Spleen (tissue), 11 donors: ENCODE measurements at regions not wholly inside any gene's neighbourhood (a gene's known extent, or its start where the extent isn't known, plus 50 kb on each side); places are given as distances from the start of the nearest gene placed in this dataset.

Experiments used
- DNase-seq: peaks from one replicate; pipeline ENCODE4 v3.0.0-alpha.2; 2020
- H3K27ac ChIP-seq, 8 donors: fragments of 200-600 bp; sonication (generic) in 7 of 8; 1 replicate in 4 of 8; 2 replicates in 4 of 8; pipeline versions ENCODE4 v1.5.0 to v1.8.0; 2016 to 2021; ENCODE audit warnings: inconsistent platforms in 4 of 8, mild to moderate bottlenecking in 4 of 8, moderate library complexity in 1 of 8
- H3K27me3 ChIP-seq, 7 donors: fragments of 200-600 bp; sonication (generic) in 6 of 7; replicated peaks in 1 of 7; 1 replicate in 4 of 7; 2 replicates in 3 of 7; pipeline versions ENCODE4 v1.5.0 to v1.8.0; 2016 to 2021; ENCODE audit warnings: inconsistent platforms in 3 of 7, mild to moderate bottlenecking in 1 of 7
- H3K36me3 ChIP-seq, 6 donors: fragments of 200-600 bp; sonication (generic) in 5 of 6; 1 replicate in 4 of 6; 2 replicates in 2 of 6; pipeline versions ENCODE4 v1.5.0 to v1.8.0; 2016 to 2021; ENCODE audit warnings: inconsistent platforms in 2 of 6
- H3K4me1 ChIP-seq, 6 donors: fragments of 200-600 bp; sonication (generic) in 5 of 6; 1 replicate in 3 of 6; 2 replicates in 3 of 6; pipeline versions ENCODE4 v1.5.0 to v1.8.0; 2016 to 2021; ENCODE audit warnings: inconsistent platforms in 3 of 6
- H3K4me3 ChIP-seq, 8 donors: fragments of 200-600 bp; sonication (generic) in 7 of 8; 1 replicate in 4 of 8; 2 replicates in 4 of 8; pipeline versions ENCODE4 v1.5.0 to v1.8.0; 2016 to 2021; ENCODE audit warnings: inconsistent platforms in 4 of 8, mild to moderate bottlenecking in 4 of 8, moderate library complexity in 2 of 8
- H3K9me3 ChIP-seq, 8 donors: fragments of 200-600 bp; sonication (generic) in 7 of 8; 1 replicate in 4 of 8; 2 replicates in 4 of 8; pipeline versions ENCODE4 v1.5.0 to v1.8.0; 2016 to 2021; ENCODE audit warnings: inconsistent platforms in 4 of 8
- CTCF ChIP-seq, 11 experiments: fragments of 200-600 bp in 7 of 11; fragments of 450-650 bp in 4 of 11; sonication (generic) in 4 of 11; IDR thresholded peaks in 8 of 11; conservative IDR thresholded peaks in 3 of 11; 1 replicate in 7 of 11; 2 replicates in 4 of 11; pipeline versions ENCODE4 v1.4.0 to v1.8.0; 2016 to 2021; ENCODE audit warnings: antibody characterized with exemption in 11 of 11, inconsistent platforms in 4 of 11, mild to moderate bottlenecking in 1 of 11
- POLR2A ChIP-seq, 3 donors: fragments of 450-650 bp; IDR thresholded peaks; one replicate each; pipeline ENCODE4 v1.5.1; 2017; ENCODE audit warnings: antibody characterized with exemption in 3 of 3, mild to moderate bottlenecking in 1 of 3
- POLR2AphosphoS5 ChIP-seq, 3 donors: sonication (generic); formaldehyde crosslinking; IDR thresholded peaks; one replicate each; pipeline ENCODE4 v1.5.1; 2017; ENCODE audit warnings: antibody characterized with exemption in 3 of 3
- WGBS, 5 donors: extraction: QIAGEN DNeasy Blood & Tissue Kit in 3 of 5; methylation state at CpG; one replicate each; pipeline versions ENCODE4 v1.1.5 to v1.1.7; 2013 to 2018; 5-methylcytosine and 5-hydroxymethylcytosine counted together
- intact Hi-C: fragments of 100-400 bp; cut with DNase I; formaldehyde crosslinking; loops from one replicate; pipeline ENCODE4 v1.15.0; 2023; ENCODE audit warnings: low total_unique reads
- donor health status: healthy with polysubstance abuse.
- donor health status: DM: no; HTN: no; CAD: no; lungs with moderate emphysema.
- donor health status: DM: no; HTN: no; CAD: no.
- donor health status: Bipolar disorder and iron deficiency.
- donor health status: healthy.
- donor health status: DM: no; HTN: no; CAD: no.
- donor health status: DM: yes; HTN: yes; CAD: no.

GRCh38 chr6:141364694-141365093 lies 768.0 kb upstream of the GJE1 start:
- Histone ChIP-seq H3K9me3 (peaks cover 0 to 15% (median 5%) of the 10 kb centered on the region in 8 donors), H3K27me3 (no peaks in the 10 kb centered on the region), H3K27ac (no peak overlapping the region), H3K4me1 (no peaks in the 10 kb centered on the region), H3K36me3 (no peaks in the 10 kb centered on the region), H3K4me3 (no peak overlapping the region)
- TF ChIP-seq POLR2A (IDR thresholded peaks at IDR 0.05) (no peak), CTCF (IDR thresholded peaks at IDR 0.05 in 8 of 11, conservative IDR thresholded peaks at IDR 0.05 in 3 of 11) (no peak), POLR2AphosphoS5 (IDR thresholded peaks at IDR 0.05) (no peak)
- 91 to 95% (median 92%) methylated on average over 3 of the region's 3 CpGs for WGBS, 5 donors
- DNase-seq: no peak
- intact Hi-C loops: no loop called here

DNA sequence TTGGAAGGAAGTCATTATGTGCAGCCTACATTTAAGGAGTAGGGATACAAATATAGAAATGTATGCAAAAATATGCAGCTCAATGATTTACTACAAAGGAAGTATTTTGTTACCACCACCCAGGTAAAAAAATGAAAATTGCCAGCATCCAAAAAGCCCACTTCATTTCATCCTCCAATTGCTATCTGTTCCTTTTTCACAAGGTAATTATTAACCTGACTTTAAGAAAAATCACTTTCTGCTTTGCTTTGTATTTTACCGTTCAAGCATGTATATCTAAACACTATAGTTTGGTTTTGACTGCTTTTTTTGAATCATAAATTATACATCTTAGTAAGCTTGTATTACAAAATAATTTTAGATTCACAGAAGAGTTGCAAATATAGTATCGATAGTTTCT lies 768.5 kb upstream of the GJE1 start:
- H3K27ac ChIP-seq: no peak overlapping the region
- H3K9me3 ChIP-seq: peaks cover 0 to 10% (median 3%) of the 10 kb centered on the region in 8 donors
- H3K27me3 ChIP-seq: no peaks in the 10 kb centered on the region
- TF ChIP-seq POLR2A (IDR thresholded peaks at IDR 0.05) (no peak), CTCF (IDR thresholded peaks at IDR 0.05 in 8 of 11, conservative IDR thresholded peaks at IDR 0.05 in 3 of 11) (no peak), POLR2AphosphoS5 (IDR thresholded peaks at IDR 0.05) (no peak)
- no peaks in the 10 kb centered on the region for H3K4me1 ChIP-seq
- DNase-seq: no peak
- intact Hi-C loops: no loop called here
- WGBS, 5 donors: 89 to 96% (median 90%) methylated on average over 2 of the region's 2 CpGs
- H3K36me3 ChIP-seq: no peaks in the 10 kb centered on the region
- H3K4me3 ChIP-seq: no peak overlapping the region

GRCh38 chr6:141361559-141361958 lies 771.2 kb upstream of the GJE1 start:
- no peak for TF ChIP-seq CTCF (IDR thresholded peaks at IDR 0.05 in 8 of 11, conservative IDR thresholded peaks at IDR 0.05 in 3 of 11)
- TF ChIP-seq POLR2AphosphoS5 (IDR thresholded peaks at IDR 0.05): no peak
- TF ChIP-seq POLR2A (IDR thresholded peaks at IDR 0.05): no peak
- Histone ChIP-seq H3K27me3 (no peaks in the 10 kb centered on the region), H3K36me3 (no peaks in the 10 kb centered on the region), H3K4me3 (no peak overlapping the region), H3K9me3 (peaks cover 0 to 10% (median 0%) of the 10 kb centered on the region in 8 donors), H3K4me1 (no peaks in the 10 kb centered on the region), H3K27ac (no peak overlapping the region)
- WGBS, 5 donors: 68 to 92% (median 73%) methylated on average over 1 of the region's 1 CpG
- no peak for DNase-seq
- intact Hi-C loops: no loop called here

- no peak for DNase-seq
- H3K4me1 ChIP-seq: no peaks in the 10 kb centered on the region
- no peak for TF ChIP-seq POLR2AphosphoS5 (IDR thresholded peaks at IDR 0.05)
- TF ChIP-seq CTCF (IDR thresholded peaks at IDR 0.05 in 8 of 11, conservative IDR thresholded peaks at IDR 0.05 in 3 of 11): no peak
- TF ChIP-seq POLR2A (IDR thresholded peaks at IDR 0.05): no peak
- intact Hi-C loops: no loop called here
- H3K27ac ChIP-seq: peak overlapping the region in 1 of 8 donors; percentile 26
- no peaks in the 10 kb centered on the region for H3K27me3 ChIP-seq
- no peak overlapping the region for H3K4me3 ChIP-seq
- H3K36me3 ChIP-seq: no peaks in the 10 kb centered on the region
- peaks cover 0 to 10% (median 0%) of the 10 kb centered on the region in 8 donors for H3K9me3 ChIP-seq
- 60 to 72% (median 68%) methylated on average over 5 of the region's 5 CpGs for WGBS, 5 donors
Observed at GRCh38 chr6:141359953-141360352, 772.8 kb upstream of the GJE1 start.
